HS-27A (cell line): ENCODE measurements at regions not wholly inside any gene's neighbourhood (a gene's known extent, or its start where the extent isn't known, plus 50 kb on each side); places are given as distances from the start of the nearest gene placed in this dataset.

Experiments
- DNase-seq: peaks from one replicate; pipeline ENCODE4 v3.0.0-alpha.2; 2012; ENCODE audit warnings: low read depth, missing footprints

DNA sequence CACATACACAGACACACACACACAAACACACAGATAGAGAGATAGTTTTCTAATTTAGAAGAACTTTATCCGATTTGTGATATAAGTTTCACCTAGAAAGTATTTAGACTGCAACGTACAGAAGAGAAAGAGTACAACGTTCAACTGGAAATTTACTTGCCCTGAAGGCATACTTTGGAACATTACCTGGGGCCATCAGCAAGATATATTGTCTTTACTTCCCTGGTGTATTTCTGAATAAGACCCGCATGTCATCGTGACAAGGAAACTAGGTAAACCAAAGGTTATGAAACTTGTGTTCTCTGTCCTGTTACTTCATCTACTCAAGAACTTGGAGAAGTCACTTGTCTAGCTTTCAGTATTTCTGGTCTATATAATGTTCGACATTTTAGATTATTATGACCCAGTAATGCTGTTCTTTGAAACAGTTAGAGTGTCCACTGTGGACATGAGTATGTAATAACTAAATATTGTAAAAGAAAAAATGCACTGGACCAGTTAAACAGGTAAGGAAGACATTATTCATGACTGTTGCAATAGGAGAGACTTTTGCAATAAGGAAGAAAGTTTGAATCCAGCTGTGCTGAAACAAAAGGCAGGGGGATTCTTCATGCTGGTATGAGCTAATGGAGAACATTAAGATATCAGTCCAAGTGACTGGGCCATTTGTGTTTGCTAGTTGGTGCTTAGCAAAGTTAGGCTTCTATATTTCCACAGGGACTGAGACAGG lies 1791.1 kb downstream of the MAT2B start:
- DNase-seq, result no peak

DNA sequence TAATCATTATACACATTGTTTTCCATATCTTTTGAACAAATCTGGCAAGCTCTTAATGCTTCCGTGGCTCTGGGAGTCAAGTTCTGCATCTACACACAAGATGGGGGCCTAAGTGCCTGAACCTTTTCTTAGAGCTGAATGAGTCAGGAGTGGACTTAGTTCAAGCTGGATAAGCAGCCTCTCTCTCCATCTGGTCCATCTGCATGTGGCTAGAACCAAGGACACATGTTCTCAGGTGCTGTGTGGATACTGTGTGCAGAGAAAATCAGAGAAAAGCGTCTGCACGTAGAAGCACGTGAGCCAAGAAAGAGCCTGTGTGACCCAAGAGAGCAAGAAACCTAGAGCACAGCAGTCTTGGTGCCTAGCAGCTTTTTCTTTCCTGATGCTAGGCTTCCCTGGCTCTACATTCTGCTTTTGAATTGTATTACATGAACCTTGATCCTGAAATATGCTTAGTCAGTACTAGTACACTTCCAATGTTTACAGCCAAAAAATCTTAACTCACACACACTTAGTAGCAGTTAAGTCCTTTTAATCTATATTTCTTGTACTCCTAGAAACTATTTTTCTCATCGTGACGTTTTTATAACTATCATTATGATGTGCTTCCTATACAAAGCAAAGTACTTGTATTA lies 1798.9 kb downstream of the MAT2B start:
- no peak for DNase-seq

DNA sequence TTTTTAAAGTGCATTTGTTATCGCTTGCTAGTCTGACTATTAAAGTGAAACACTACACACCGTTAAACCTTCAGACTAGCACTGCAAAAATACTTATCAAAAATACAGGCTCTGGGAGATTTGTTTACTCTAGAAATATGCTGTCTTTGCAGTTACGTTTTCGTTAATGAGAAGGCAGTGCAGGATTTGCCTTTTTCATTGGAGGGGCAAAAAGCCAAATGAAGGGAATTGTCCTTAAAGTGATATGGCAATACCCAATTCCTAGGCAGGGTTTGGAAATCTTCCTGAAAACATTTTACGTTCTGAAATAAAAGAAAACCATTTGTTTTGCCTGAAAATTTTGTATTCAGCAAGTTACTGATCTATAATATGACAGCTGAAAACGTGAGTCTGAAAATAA lies 1800.2 kb downstream of the MAT2B start:
- no peak for DNase-seq

DNA sequence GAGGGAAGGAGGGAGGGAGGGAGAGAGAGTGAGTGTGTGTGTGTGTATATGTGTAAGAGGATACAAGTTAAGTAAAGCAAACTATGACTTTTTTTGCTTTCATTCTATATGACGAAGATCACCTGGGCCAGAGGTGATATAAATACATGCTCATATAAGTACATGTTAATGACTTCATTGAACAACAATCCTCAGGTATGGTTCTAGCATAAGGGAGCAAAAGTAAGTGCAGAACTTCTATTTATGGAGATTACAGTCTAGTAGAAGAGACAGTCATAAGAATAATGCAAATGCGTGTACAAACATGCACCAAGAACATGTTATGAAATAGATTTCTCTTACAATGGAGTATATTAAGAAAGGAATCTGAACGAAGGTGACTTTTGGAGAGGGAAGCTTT lies 1804.0 kb downstream of the MAT2B start:
- no peak for DNase-seq

DNA sequence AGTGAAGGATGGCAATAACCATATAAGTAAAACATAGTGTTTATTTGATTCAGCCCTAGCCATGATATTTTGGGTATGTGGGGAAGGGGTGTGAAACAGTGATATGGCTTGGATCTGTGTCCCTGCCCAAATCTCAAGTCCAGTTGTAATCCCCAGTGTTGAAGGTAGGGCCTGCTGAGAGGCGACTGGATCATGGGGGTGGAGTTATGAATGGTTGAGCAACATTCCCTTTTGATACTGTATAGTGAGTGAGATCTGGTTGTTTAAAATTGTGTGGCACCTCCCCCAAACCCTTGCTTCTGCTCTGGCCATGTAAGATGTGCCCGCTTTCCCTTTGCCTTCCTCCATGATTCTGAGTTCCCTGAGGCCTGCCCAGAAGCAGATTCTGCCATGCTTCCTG lies 1804.6 kb downstream of the MAT2B start:
- DNase-seq, result no peak

- DNase-seq, result no peak
Measured at GRCh38 chr5:165321912-165322311, 1816.5 kb downstream of the MAT2B start.

- DNase-seq, result no peak
Measured at GRCh38 chr5:165325221-165325620, 1819.8 kb downstream of the MAT2B start.

GRCh38 chr5:165327631-165328030 lies 1822.2 kb downstream of the MAT2B start:
- DNase-seq, result no peak

DNA sequence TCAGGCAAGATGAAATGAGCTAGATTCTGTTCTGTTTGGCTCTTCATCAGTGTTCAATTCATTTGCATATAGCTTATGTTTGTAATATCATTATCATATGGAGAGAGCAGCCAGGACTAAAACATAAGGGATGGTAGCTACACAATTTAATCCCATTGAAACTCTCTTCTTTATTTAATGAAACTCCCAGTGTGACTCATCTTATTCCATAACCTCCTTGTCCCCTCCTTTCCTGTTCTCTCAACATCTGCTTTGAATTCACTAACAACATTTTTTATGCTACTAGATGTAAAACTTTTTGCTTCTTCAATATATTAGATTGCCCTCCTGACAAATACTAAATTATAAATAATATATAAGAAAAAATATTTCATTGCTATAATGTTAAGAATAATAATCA lies 1823.4 kb downstream of the MAT2B start:
- no peak for DNase-seq

- no peak for DNase-seq
Measured at GRCh38 chr5:165333623-165334022, 1828.2 kb downstream of the MAT2B start.

DNA sequence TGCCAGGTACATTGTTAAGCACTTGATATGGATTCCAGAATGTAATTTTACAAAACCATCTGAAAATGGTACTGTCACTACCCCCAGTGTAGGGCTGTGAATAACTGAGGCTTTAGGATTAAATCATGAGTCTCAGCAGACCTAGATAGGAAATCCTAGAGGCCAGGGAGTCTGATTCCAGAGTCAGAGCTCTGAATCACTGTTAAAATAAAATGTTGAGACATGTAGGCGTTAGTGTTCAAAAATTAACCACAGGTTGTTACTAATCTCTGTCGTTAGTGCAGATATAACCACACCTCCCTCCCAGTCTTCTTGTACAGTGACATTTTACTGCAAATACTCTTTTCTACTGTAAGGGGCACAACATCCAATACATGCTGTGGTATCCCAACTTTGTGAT lies 1828.8 kb downstream of the MAT2B start:
- DNase-seq, result no peak

DNA sequence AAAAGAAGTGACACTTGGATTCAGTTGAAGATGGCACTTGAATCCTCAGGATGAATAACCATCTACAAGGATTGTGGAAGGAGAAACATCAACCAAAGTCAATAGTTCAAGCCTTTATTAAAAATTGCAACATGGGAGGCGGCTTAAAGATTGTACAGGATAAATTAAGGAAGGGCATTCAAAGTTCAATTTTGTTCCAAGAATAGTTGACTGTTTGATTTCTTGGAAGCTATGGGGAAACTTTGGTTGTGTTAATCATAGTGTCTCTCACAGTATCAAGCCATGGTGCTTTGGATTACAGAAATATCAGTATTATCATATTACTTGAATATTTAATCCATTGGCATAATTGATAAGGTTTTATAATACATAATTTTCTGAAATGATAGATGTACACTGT lies 1844.3 kb downstream of the MAT2B start:
- no peak for DNase-seq

GRCh38 chr5:165351342-165351741 lies 1845.9 kb downstream of the MAT2B start:
- no peak for DNase-seq

DNA sequence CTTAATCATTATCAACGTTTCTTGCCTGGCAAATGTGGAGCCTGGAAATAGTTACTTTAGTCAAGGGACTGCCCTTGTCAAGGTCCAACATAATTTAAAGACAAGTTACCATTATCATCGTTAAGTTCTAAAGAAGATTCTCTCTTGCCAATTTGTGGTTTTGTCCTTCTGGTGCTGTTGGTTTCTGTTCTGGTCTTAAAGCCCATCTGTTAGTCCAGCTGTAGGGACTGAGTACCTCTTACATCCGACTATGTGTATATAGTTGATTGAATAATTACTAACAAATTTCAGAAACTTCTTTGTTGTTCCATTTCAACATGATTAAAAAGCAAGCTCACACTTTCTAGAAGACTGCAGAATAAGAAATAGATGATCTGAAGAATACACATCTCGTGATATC lies 1854.9 kb downstream of the MAT2B start:
- no peak for DNase-seq

- DNase-seq, result no peak
Measured at GRCh38 chr5:165360784-165361542, 1855.5 kb downstream of the MAT2B start.

- no peak for DNase-seq
Measured at GRCh38 chr5:165370233-165370632, 1864.8 kb downstream of the MAT2B start.

DNA sequence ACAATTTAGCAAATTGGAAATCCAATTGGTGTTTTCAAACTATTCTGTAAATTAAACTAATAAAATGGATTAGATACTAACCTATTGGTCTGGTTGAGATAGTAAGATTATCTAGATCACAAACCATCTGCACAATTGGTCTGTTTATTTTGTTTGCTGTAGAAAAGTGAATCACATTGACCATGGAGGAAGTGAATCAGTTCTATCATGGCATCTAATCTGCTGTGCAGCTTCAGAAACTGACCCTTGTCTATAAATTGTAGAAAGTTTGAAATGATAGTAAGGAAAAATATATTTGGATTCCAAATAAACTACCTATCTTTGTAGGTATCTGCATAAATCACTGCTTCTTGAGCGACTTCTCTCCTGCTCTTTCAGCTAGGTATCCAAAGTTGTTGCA lies 1865.4 kb downstream of the MAT2B start:
- no peak for DNase-seq

DNA sequence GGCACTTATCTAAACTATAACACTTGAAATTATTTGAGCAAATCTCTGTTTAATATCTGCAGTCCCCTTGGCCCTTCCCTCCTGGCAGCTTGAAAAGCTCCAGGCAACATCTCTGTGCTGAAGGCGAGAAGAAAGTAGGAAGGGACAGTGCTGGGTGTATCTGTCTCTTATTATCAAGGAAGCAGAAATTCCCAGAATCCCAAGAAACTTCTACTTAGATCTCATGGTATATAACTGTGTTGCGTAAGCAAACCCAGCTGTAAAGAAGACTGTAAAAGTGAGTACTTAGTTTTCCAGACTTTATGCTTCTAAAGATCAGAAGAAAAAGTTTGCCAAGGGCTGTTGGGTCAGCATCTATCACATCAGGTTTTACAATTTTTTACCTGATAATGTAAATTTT lies 1869.8 kb downstream of the MAT2B start:
- DNase-seq, result no peak

- DNase-seq, result no peak
Measured at GRCh38 chr5:165393839-165394238, 1888.4 kb downstream of the MAT2B start.

DNA sequence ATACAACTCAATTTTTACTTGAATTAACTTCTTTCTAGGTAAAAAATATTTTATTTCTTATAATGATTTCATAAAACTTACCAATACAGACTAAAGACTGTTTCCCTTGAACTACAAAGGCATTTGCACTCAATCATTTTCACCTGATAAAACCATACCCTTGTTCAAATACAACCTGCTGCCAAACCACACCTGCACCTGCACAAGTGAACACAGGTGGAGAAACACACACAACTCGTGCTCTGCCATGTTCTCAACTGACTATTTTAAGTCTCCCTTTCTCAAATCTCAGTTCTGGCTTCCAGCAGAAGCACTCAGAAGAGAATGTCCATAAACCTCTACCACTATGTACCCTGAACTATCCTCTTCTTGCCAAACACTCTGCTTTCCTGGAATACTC lies 1892.1 kb downstream of the MAT2B start:
- DNase-seq, result no peak

DNA sequence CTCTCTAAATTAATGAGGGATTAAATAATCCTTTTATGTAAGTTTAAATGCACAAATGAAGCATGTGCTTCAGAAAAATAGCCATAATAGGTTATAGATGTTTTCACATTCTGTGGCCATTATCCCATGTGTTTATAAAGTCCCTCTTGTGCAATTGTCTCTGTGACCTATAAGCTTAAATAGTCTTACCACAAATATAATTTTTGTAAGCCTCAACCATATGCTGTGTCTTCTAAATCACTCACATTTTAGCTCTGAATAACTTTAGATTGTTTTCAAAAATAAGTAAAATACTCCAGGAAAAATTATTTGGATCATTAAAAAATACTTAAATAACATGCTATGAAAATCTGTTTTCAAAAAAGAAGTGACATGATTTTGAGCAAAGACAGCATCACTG lies 1894.7 kb downstream of the MAT2B start:
- DNase-seq, result no peak

DNA sequence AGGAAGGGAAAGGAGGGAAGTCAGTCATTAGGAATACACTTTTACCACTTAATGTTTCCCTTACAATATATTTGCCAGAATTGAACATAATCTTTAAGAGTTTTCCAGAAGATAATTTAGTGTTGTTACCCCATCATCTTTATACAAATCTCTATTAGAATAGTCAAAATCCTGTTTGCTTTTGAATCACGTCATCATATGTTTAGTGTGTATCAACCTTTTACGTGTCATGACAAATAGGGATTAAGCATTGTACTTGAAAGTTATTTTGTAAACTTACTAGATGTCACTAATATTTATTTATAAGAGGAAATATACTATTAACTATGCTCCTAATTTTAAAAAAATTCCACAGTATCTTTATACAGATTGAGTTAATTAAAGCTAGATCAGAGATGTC lies 1899.5 kb downstream of the MAT2B start:
- DNase-seq, result no peak

DNA sequence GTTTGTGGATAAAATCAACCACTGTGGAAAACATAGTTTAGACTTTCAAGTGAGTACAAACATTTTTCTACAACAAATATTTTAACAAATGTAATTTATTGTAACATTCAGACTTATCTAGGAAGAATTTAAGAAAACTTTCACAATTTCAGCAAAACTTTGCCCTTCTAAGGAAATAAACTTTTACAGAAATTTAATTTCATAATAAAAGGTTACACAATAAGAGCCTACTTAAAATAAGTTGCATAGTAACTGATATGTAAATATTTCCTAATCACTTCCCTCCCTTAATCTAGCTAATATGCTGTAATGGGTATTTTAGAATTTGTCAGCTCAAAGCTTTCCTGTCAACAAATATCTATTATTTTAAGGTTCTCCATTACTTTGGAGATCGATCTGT lies 1899.9 kb downstream of the MAT2B start:
- no peak for DNase-seq
